NCI-H2196 treated with DMSO at 0.1 percent for 48 hours (cell line): ENCODE measurements at regions not wholly inside any gene's neighbourhood (a gene's known extent, or its start where the extent isn't known, plus 50 kb on each side); places are given as distances from the start of the nearest gene placed in this dataset.

Experiments used
- DNase-seq: peaks from one replicate; lab custom pipeline; 2025; ENCODE audit not compliant: unreplicated experiment; lab: John Stamatoyannopoulos, UW

DNA sequence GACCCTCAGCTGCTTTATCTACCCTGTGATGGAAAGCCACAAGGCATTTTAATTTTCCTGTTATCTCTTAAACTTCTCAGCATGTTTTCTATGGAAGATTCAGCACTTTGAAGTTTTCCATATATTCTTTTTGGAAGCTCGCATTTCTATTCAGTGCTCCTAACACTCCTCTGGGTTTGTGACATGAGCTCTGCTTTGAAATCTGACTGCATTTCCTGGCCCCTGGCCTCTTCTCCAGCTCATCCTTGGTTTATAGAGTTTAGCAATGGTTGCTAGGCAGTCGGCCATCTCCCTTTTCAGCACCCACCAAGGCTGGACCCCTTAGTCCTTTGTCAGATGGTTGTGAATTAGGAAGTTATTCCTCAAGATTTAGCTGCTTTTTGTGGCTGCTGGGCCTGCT is 150.6 kb downstream of the KCNA5 start:
- DNase-seq = no peak

DNA sequence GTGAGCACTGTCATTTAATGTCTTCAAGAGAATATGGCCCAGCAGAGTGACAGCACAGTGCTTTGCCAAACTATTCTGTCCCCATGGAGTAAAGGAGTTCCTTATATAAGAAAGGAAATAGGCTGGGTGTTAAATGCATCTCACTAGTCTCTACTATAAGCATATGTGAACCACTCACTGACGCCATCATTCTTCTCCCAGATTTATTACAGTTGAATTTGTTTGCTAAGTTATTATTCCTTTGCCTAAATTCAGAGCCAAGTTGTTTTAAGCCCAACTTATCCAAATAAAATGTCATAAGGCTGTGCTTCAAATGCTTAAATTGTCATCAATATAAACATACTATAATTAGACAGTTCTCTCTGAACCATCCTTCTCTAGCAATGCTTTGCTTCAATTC is 151.6 kb downstream of the KCNA5 start:
- DNase-seq = no peak

DNA sequence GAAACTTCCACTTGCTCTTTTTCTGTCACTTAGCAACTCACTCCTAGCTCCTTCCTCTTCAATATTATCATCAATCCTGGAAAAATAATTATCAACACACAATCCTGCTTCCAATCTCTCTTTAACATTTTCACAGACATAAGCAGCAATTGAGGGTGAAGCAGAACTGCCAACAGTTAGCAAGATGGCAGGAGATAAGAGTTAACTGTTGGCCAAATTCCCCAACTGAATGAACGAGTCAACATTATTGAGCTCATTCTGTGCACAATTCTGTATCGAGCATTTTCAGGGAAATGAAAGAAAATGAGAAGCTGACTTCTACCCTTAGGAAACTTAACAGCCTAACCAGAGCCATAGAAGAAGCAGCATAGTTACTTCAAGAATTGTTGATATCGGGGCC is 152.0 kb downstream of the KCNA5 start:
- no peak for DNase-seq

DNA sequence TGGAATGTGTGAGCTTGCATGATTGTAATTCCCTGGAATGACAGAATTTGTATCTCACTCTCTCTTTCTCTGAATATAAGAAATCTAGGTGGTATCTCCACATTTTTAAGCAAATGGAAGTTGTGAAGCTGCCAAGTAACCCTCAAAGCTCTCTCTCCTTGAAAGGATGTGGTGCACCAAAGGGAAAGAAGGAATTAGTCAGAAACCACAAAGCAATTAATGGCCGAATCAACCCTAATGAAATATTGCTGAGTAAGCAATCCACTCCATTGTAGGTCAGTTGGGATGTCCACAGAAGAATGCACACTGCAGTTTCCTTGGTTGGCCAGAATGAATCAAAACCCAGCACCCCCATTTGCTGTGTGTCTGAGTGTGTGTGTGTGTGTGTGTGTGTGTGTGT is 153.5 kb downstream of the KCNA5 start:
- no peak for DNase-seq

DNA sequence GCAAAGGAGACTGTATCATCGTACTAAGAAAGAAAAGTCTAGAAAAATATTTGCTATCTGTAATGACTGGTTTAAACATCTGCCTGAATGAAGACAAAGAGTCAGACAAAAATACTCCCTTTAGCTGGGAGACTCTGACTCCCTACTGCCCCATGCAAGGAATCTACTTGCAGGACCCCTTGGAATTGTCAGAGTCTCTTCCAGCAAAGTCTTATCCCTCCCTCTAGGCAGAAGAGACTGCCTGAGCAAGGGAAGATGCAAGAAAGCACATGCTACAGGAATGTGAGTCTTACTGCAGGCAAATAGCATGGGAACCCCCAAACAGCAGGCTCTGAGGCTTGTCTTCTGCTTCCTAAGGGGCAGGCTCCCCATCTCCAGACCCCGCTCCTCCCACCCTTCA is 154.0 kb downstream of the KCNA5 start:
- DNase-seq = no peak

DNA sequence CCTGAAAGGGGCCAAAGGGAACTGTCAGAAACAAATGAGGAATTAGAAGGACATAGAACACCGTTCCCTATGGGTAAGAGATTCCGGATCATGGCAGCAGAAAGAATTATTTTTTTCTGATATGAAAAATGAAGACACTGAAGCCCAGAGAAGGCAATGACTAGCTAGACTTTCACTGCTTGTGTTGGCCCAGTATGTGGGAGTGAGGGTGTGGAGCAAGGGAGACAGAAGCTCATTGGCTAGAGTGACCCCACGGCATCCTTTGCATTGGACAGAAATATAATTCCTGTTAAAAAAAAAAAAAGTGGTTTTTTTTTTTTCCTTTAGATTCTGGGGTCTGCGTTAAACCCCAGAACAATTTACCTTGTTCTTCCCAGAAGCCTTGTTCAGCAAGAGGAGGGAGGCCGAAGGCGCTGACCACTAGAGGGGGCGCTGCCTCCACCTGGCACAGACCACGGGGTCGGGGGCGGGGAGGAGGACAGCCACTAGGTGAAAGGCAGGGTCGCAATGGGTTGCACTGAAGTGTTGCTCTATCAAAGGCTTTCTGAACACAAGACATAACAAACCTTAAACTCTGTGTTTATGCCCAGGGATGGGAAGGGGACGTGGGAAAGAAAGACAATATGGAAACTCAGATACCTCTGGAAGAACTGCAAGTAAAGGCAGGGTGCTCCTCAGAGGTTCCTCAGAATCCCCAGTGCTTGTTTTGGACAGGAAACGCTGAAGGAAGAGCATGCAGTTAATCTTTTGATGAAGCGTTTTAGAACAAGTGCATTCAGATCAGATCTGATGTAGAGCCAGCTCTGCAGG is 156.8 kb downstream of the KCNA5 start:
- peak; percentile 38 for DNase-seq

DNA sequence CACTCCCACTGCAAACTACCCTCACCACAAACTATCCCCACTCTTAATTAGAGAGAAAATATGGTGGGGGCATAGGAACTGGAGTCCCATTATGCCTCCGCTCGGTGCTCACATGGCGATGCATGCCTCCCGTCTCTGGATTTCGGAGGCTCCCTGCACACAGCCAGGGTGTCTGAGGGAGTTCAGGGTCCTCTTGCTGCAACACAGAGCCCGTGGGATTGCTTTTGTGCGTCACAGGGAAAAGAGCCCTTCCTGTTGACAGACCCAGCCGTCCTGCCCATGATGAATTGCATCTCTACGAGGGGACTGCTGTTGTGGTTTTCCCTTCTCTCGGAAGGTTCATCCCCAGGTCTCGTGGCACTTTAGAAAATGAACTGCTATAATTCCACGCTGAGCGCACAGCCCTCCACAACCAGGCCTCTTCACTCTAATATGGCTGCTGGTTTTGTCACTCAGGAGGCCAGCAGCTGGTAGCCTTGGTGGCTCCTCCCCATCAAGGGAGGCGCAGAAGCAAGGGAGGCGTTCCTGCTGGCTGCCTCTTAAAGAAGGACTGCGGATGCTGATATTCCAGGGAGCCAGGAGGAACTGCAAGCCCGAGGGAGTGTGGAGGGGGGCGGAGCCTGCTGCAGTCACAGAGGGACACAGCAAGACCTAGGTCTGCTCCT is 158.0 kb downstream of the KCNA5 start:
- DNase-seq = peak; percentile 74

DNA sequence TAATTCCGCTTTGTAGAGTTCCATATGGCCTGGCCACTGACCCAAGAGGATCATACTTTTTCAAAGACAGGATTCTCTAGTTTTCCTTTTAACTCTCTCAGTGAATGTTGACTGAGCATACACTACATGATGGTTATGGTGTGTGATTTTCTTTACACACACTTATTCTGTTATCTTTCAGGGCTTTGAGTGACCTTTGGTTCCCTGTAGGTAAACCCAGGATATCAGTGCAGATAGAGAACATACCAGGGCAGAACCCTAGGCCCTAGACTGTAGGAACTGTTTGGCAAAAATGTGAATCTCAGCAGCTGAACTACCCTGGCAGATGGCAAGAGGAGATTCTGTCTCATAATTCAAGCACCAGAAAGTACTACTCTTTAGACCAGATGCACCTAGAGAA is 159.6 kb downstream of the KCNA5 start:
- no peak for DNase-seq

DNA sequence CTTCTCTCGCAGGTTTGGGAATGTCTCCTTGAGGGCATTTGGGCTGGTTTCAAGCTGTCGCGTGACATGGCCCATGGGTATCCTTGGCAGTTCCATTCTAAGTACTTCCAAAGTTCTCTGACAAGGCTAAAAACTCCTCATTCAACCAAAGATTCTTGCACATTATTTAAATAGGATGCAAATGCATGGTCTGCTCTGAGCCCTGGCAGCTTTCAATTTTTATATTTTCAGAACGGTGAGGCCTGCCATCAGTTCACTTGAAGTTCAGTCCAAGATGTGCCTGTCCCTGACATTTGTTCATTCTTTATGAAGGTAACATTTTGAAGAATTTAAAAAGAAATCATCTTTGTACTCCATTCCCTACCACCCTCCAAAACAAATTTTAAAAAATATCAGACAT is 160.0 kb downstream of the KCNA5 start:
- no peak for DNase-seq

DNA sequence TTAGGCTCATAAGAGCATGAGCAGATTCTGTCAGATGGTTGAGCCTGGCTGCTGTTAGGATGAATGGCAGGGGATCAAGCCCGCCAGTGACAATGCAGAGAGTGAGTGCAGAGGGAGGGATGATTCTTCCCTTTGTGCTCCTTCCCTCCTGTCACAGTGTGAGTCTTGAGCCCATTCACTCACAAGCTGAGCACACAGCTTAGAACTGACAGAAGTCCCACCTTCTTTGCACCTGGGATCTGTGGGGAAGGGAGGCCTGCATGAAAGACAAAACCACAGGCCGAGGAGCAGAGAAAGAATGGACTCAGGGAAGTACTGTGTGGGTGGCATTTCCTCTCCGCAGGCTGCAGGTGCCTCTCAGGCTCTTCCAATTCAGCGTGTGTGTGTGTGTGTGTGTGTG is 160.6 kb downstream of the KCNA5 start:
- DNase-seq = no peak

DNA sequence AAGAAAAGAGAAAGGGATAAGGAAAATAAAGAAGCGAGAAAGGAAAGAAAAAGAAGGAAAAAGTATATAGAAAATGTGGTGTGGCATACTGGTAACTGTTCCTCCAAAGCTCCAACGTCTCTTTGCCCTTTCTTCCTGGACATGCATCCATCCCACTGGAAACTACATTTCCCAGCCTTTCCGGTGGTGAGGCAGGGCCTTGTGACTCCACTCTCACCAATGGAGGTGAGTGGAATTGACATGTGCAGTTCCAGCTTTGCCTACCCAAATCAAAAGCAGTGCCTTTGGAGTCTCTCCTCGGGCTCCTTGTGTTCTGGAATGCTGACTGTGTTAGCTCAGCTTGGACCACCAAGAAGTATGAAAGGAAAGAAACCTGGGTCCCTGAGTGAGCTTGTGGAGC is 161.2 kb downstream of the KCNA5 start:
- DNase-seq = no peak

DNA sequence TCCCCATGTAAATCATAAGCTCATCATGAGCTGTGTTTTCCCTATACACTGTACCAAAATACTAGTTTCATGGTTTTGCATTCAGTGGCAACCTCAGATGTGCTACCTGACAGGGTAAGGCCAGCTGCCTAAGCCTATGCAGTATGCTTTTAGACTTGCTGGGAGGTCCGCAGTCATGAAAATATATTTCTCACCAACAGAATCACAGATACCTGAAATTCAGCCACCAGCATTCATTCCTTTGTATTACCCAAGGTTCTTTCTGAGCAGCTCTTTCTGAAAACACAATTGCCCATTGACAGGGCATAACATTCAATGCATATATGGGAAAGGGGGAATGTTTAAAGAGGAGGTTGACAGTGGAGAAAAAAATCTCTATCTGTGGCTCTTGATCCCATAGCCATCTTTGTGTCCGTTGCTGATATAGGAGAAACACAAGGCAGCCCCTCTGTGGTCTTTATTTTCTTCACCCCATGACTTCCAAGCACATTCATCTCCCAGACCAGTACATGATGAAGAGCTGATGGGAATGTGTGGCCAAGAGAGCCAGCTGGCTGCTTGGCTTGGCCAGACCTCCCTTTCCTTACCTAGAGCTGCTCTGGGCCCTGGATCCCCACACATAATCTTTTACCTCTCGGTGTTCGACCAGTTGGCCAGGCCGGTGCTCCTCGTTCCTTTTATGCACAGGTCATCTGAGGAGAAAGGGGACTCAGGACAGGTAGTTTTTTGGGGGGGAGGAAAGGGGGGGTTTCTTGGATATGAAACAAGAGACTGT is 162.9 kb downstream of the KCNA5 start:
- DNase-seq = no peak

DNA sequence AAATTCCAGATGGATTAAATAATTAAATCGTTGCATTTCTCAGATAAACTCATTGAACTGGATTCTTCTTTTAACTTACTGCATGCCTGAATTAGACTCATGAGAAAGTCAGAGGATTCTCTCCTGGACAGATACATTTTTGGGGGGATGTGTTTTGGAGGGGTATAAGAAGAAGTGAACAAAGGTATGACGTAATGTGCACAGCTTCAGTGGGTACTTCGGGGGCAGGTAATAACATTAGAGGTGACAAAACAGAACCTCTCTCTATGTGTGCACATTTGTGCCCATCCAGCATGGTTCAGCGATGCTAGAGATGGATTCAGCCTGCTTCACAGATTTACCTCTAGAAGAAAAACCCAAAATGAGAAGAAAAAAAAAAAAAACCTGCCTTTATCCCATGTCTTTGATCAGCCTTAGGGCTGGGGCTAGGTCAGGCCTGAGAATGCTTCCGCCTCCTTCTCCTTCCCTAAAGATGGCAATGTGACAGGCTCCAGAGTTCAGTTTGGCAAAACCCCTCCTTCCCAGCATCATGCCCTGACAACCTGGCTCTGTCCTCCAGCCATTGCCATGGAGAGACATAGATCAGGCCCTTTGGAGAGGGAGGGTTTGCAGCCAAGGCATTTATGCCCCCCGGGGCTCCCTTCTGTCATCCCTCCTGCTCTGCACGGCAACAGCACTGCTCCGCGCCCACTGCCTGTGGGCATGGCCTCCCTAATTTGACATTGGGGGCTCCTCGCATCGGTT is 166.7 kb downstream of the KCNA5 start:
- DNase-seq = no peak

DNA sequence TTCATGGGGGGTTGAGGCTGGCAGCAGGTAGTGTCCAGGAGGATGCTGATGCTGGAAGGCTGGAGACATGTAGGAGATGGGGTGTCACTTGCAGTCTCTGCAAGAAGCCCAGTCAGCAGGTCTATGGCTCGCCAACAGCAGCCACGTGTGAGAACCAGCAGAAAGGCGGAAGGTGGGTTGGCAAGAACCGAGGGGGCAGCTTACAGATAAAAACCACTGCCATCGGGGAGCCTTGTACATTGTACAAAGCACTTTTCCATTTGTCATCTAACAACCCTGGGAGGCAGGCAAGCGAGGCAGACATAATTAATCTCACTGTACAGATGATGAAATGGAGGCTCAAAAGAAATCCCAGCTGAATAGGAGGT is 167.2 kb downstream of the KCNA5 start:
- DNase-seq = no peak

DNA sequence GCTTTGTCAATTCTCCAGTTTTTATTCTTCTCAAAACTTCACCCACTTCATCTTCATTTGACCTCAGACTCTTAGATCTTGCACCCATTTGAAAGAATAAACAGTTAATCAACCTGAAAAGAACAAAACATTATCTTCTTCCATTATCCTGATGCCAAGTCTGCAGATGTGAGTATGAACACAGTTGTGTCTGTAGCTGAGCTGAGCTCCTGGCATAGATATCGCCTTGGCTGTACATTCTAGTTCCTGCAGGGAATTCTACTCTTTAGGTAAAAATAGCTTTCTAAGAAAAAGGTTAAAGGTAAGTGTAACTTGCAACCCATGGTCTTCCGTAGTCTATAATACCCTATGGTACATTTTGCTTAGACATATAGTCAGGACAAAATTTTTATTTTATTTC is 169.7 kb downstream of the KCNA5 start:
- DNase-seq = no peak

DNA sequence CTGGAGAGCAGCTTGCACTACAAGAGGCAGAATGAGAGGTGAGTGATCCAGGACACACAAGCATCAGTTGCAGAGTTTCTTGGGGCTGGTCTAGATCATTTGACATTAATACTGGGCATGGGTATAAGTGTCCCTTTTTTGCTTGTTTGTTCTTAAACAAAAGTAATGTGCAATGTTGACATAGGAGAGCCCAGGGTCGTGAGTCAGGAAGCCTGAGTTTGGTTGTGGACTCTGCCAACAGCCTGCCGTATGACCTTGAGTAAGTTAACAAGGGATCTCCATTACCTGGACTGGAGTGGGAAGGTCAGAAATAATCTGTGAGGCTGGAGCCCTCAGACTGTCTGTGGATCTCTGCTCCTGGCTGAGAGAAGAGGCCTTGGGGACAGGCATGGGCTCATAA is 170.3 kb downstream of the KCNA5 start:
- DNase-seq = no peak

DNA sequence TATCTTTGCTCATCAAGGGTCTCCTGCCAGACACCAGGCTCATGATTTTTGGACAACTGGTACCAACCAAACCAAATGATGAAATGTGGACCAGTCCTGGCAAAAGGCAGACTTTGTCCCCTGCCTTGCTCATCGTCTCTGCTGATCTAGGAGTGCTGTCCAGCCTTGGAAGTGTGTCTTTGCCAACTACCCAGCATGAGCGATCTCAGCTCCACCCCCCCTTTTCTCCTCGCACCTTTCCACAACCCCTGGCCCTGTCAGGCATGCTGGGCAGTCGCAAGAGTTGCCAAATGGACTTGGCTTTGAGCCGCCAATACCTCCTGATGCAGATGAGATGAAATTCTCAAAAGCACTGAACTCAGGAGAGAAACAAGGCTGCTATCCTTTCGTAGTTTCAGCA is 174.3 kb downstream of the KCNA5 start:
- DNase-seq = no peak

DNA sequence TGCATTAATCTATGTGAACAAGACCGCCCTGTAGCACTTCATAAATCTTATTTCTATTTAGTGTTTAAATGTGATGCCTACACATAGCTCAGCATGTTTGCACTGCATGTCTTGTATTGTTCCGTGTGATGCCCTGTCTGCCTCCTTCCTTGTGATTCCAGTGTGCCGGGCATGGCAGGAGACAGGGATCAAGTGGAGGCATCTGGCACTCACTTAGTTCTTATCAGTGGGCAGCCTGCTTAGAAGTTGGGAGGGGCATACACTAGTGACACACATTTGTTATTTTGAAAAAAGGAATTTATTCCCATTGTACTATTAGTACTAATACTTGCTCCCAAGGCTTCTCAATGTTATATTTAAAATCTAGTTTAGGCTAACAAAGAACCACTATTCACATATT is 176.4 kb downstream of the KCNA5 start:
- DNase-seq = no peak

DNA sequence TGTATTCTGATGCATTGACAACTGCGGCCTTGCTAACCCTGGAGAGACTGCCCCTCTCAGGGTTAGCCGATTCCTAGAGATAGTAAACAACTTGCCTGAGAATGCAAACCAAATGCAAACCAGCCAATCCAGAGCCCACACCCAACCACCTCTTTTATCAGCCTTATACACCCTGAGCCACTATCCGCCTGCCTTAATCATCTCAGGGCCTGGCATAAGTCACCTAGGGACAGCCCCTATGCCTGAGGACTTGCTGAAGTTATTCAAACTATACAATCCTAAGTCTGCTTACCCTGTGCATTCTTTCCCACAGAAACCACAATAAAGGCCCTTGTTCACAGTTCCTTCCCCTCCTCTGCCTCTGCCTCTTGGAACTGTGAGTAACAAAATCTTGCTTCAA is 177.2 kb downstream of the KCNA5 start:
- no peak for DNase-seq

DNA sequence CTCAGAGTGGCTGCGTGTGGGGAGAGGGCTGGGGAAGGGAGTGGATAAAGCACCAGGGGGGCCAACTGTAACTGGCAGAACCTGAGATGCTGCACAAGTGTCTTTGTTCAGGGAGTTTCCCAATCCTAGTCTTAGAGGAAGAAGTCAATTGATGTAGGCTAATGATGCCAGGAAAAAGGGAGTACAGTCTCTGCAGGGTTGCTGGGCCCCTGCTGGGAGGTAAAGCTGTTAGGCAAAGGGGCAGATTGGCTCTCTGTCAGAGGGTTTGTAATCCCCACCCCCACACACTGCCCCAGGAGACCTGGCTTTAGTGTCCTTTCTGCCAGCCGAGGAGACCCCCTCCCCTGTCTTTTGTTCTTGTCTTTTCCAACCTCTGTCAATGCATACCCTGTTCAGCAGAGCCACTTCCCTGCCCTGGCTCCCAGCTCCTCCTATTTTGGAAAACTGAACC is 178.4 kb downstream of the KCNA5 start:
- DNase-seq = no peak

DNA sequence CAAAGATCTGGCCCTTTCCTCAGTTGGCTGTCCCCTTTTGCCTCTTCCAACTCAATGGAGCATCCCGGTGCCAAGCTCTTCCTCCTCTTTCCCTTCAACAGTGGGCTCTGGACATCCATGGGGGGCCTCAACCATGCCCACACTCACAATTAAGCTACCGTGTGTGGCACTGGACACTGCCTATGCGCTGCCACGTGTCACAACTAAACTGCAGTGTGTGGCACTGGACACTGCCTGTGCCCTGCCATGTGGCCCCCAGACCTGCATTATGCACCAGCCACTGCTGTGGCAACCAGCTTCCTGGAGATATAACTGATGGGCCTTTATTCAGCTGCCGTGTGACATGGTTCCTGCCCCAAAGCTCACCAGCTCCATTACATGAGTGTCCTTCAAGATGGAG is 179.1 kb downstream of the KCNA5 start:
- DNase-seq = no peak
